Tibial nerve (tissue), 4 donors: ENCODE measurements at regions not wholly inside any gene's neighbourhood (a gene's known extent, or its start where the extent isn't known, plus 50 kb on each side); places are given as distances from the start of the nearest gene placed in this dataset.
A peak's percentile ranks its signal among the peaks of the same experiment; 100 is the strongest.

Experiments used
- DNase-seq, 2 donors: peaks; one replicate each; pipeline ENCODE4 v3.0.0-alpha.2; 2019; ENCODE audit warnings: low spot score in 2 of 2
- H3K27ac ChIP-seq, 4 donors: fragments of 200-600 bp; sonication (generic) in 3 of 4; one replicate each; pipeline ENCODE4 v1.5.1; 2017 to 2019; ENCODE audit warnings: mild to moderate bottlenecking in 1 of 4
- H3K27me3 ChIP-seq, 2 donors: fragments of 200-600 bp; sonication (generic) in 1 of 2; one replicate each; pipeline versions ENCODE4 v1.5.1 to v1.6.0; 2017 to 2019
- H3K36me3 ChIP-seq, 3 donors: fragments of 200-600 bp; sonication (generic); one replicate each; pipeline ENCODE4 v1.5.1; 2018 to 2019
- H3K4me1 ChIP-seq, 4 donors: fragments of 200-600 bp; sonication (generic) in 3 of 4; one replicate each; pipeline ENCODE4 v1.5.1; 2017 to 2019
- H3K4me3 ChIP-seq, 4 donors: fragments of 200-600 bp; sonication (generic) in 3 of 4; one replicate each; pipeline ENCODE4 v1.5.1; 2017 to 2019; ENCODE audit warnings: mild to moderate bottlenecking in 1 of 4, moderate library complexity in 1 of 4
- H3K9me3 ChIP-seq, 4 donors: fragments of 200-600 bp; sonication (generic) in 3 of 4; one replicate each; pipeline ENCODE4 v1.5.1; 2017 to 2019
- EP300 ChIP-seq, 2 donors: sonication (generic); formaldehyde crosslinking; IDR thresholded peaks; one replicate each; pipeline ENCODE4 v1.6.1; 2017; ENCODE audit warnings: antibody characterized with exemption in 2 of 2, mild to moderate bottlenecking in 1 of 2
- POLR2A ChIP-seq, 2 donors: fragments of 450-650 bp; IDR thresholded peaks; one replicate each; pipeline ENCODE4 v1.6.1; 2017; ENCODE audit warnings: antibody characterized with exemption in 2 of 2, mild to moderate bottlenecking in 2 of 2, moderate library complexity in 2 of 2
- WGBS, 2 donors: methylation state at CpG; one replicate each; pipeline ENCODE4 v1.1.5; 2018; 5-methylcytosine and 5-hydroxymethylcytosine counted together
- TF ChIP-seq, protein P1 (sequence below), 5 experiments: fragments of 200-600 bp in 3 of 5; fragments of 450-650 bp in 2 of 5; sonication (generic) in 3 of 5; IDR thresholded peaks; one replicate each; pipeline ENCODE4 v1.5.1; 2016 to 2019; ENCODE audit warnings: antibody characterized with exemption in 5 of 5, mild to moderate bottlenecking in 3 of 5, moderate library complexity in 2 of 5

DNA sequence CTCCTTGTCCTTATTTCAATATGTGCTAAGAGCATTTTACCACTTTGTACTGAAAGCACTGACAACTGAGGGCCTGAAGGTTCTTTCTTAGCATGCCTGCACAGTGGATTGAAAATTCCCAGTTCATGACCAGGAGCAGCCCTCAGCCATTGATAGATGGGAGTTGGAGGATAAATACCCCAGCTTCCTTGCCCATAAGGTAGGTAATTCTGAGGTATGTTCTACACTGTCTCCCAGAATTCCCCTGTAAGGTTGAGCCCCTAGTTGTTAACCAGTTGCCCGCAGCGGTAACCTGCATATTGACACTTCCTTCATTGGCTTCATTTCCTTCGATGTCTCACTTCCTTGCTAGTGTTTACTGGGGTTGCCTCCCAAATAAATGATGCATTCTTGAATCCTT is 162.0 kb downstream of the CDC5L start:
- Histone ChIP-seq H3K27me3 (no peaks in the 10 kb centered on the region), H3K27ac (no peak overlapping the region), H3K36me3 (no peaks in the 10 kb centered on the region), H3K9me3 (no peaks in the 10 kb centered on the region), H3K4me1 (no peaks in the 10 kb centered on the region), H3K4me3 (no peak overlapping the region)
- no peak for DNase-seq
- TF ChIP-seq POLR2A (IDR thresholded peaks at IDR 0.05) = no peak
- TF ChIP-seq, protein P1, sequence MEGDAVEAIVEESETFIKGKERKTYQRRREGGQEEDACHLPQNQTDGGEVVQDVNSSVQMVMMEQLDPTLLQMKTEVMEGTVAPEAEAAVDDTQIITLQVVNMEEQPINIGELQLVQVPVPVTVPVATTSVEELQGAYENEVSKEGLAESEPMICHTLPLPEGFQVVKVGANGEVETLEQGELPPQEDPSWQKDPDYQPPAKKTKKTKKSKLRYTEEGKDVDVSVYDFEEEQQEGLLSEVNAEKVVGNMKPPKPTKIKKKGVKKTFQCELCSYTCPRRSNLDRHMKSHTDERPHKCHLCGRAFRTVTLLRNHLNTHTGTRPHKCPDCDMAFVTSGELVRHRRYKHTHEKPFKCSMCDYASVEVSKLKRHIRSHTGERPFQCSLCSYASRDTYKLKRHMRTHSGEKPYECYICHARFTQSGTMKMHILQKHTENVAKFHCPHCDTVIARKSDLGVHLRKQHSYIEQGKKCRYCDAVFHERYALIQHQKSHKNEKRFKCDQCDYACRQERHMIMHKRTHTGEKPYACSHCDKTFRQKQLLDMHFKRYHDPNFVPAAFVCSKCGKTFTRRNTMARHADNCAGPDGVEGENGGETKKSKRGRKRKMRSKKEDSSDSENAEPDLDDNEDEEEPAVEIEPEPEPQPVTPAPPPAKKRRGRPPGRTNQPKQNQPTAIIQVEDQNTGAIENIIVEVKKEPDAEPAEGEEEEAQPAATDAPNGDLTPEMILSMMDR (IDR thresholded peaks at IDR 0.05) = no peak
- TF ChIP-seq EP300 (IDR thresholded peaks at IDR 0.05) = no peak
- WGBS, 2 donors = 93 to 99% methylated on average over 3 of the region's 3 CpGs

DNA sequence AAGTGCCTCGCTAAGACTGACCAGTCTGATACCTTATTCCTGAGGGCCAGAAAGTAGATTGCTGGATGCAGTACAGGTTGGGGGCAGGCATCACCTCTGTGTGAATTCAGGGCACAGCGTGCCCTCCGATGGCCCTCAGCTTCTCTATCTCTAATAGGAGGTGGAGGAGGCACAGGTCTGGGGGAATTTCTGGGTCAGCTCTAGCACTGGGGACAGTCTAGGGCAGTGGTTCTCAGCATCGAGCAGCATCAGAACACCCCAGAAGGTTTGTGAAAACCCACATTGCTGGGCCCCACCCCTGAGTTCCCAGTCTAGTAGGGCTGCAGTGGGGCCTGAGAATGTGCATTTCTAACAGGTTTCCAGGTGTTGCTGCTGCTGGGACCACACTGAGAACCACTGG is 166.7 kb downstream of the CDC5L start:
- Histone ChIP-seq H3K9me3 (no peaks in the 10 kb centered on the region), H3K4me3 (no peak overlapping the region), H3K27ac (no peak overlapping the region), H3K36me3 (no peaks in the 10 kb centered on the region), H3K27me3 (no peaks in the 10 kb centered on the region), H3K4me1 (peaks cover 0 to 17% (median under 1%) of the 10 kb centered on the region in 4 donors)
- no peak for DNase-seq
- TF ChIP-seq EP300 (IDR thresholded peaks at IDR 0.05) = no peak
- TF ChIP-seq, protein P1 (IDR thresholded peaks at IDR 0.05) = no peak
- no peak for TF ChIP-seq POLR2A (IDR thresholded peaks at IDR 0.05)
- 95 to 98% methylated on average over 3 to 4 of the region's 4 CpGs for WGBS, 2 donors

DNA sequence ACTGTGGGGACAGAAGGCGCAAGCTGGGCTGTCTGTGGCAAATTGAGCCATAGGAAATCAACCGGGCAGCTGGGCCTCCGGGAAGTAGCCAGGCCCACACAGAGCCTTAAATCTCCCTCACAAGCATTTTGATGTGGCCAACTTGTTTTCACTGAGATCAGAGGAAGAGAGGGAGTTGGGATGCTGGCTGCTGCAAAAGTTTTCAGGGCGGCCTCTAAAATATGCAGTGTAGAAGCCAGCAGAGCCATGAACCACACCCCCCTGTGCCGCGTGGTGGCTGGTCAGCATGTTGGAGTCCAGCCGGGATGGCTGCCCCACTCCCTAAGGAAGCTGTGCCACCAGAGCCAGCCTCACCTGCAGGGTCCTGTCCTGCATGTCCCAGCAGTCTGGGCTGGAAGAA is 167.4 kb downstream of the CDC5L start:
- Histone ChIP-seq H3K36me3 (no peaks in the 10 kb centered on the region), H3K27me3 (no peaks in the 10 kb centered on the region), H3K27ac (no peak overlapping the region), H3K4me3 (no peak overlapping the region), H3K4me1 (peaks cover 0 to 24% (median 3%) of the 10 kb centered on the region in 4 donors), H3K9me3 (no peaks in the 10 kb centered on the region)
- 57 to 74% methylated on average over 5 to 7 of the region's 7 CpGs for WGBS, 2 donors
- no peak for DNase-seq
- no peak for TF ChIP-seq POLR2A (IDR thresholded peaks at IDR 0.05)
- TF ChIP-seq, protein P1 (IDR thresholded peaks at IDR 0.05) = no peak
- TF ChIP-seq EP300 (IDR thresholded peaks at IDR 0.05) = no peak

DNA sequence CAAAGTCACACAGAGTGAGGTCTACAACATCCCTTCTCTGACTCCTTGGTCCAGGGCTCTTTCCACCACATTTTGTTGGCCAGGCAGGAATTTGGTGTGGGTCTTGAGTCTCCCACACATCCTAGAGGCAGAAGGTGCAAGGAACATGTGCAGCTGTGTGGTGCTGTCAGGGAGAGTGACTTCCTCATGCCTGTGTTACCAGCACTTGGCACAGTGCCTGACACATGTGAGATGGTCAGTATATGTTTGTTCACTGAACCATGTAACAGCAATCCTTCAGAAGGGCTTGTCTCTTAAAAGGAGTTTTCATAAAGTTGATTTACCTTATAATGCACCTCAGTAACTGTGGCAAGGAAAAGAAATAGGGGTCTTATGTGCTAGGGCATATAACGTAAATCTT is 168.5 kb downstream of the CDC5L start:
- peaks cover 0 to 28% (median 3%) of the 10 kb centered on the region in 4 donors for H3K4me1 ChIP-seq
- DNase-seq = peak in 1 of 2 donors; percentile 48
- H3K4me3 ChIP-seq = no peak overlapping the region
- no peaks in the 10 kb centered on the region for H3K9me3 ChIP-seq
- no peaks in the 10 kb centered on the region for H3K36me3 ChIP-seq
- WGBS, 2 donors = 0 to 58% methylated on average over 1 of the region's 1 CpG
- peaks cover 0 to 5% of the 10 kb centered on the region in 2 donors for H3K27me3 ChIP-seq
- TF ChIP-seq, protein P1 (IDR thresholded peaks at IDR 0.05) = no peak
- no peak for TF ChIP-seq EP300 (IDR thresholded peaks at IDR 0.05)
- no peak for TF ChIP-seq POLR2A (IDR thresholded peaks at IDR 0.05)
- no peak overlapping the region for H3K27ac ChIP-seq

DNA sequence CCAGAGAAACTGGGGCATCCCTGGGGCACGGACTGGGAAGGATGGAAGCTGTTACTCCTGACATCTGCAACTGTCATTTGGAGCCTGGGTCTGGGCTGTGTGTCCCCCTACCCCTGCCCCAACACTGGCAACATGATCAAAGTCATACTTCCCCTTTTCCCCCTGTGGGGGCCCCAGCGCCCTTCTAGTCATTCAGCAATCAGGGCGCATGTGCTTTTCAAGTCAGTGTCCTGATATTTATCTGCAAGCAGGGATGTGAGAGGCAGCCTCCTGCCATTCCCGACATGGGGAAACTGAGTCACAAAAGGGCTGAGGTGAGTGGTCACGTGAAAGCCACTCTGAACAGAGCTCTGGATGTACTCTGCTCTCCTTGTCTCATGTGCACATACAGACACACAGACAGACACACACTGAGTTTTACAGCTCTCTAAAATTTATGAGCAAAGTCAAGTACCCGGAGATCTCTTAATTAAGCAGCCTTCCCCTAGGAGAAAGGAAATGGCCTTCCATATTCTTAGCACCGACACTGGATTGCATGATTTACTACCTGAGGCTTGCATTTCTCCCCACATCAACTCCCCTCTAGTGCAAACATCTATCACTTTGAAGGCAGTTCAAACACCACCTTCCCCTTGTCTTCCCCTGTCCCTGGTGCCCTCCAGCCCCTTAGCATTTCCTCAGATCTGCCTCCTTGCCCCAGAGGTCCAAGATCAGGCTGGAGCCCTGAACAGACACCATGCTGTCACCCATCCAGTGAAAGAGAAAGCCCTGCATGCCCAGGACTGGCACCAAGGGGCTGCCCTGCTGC is 170.7 kb downstream of the CDC5L start:
- 63 to 70% methylated on average over 6 to 7 of the region's 7 CpGs for WGBS, 2 donors
- Histone ChIP-seq H3K4me3 (no peak overlapping the region), H3K9me3 (no peaks in the 10 kb centered on the region), H3K27ac (peak overlapping the region in 1 of 4 donors; percentile 61), H3K36me3 (no peaks in the 10 kb centered on the region), H3K4me1 (peaks cover 0 to 40% (median 6%) of the 10 kb centered on the region in 4 donors), H3K27me3 (peaks cover 0 to 15% of the 10 kb centered on the region in 2 donors)
- TF ChIP-seq, protein P1 (IDR thresholded peaks at IDR 0.05) = no peak
- TF ChIP-seq POLR2A (IDR thresholded peaks at IDR 0.05) (no peak), EP300 (IDR thresholded peaks at IDR 0.05) (no peak)
- no peak for DNase-seq
